ENCODE measurements at regions not wholly inside any gene's neighbourhood (a gene's known extent, or its start where the extent isn't known, plus 50 kb on each side); places are given as distances from the start of the nearest gene placed in this dataset.

DNA sequence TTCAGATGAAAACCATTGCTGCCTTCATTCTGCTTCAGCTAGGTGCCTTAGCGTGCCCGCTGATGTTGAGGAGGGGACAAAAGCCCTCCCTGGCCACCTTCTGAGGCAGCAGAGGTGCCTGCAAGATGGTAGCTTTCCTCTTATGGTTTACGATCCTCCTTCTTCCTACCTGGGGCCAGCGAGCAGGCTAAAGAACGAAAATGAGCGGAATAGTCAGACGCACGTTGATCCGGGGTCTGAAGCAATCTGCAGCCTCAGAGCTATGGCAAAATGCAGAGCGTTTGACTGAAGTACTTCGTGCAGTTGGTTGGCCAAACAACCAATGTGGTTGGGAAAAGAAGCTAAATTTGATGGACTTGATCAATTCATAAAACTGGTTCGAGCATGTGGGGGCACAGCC, 95.5 kb downstream of the GATA3 start:
- no peak overlapping the region for H3K27ac ChIP-seq (ENCODE audit: control insufficient read depth, insufficient read depth)
- no TSS peak for BruUV-seq (replicated peaks)
- no peaks in the 10 kb centered on the region for H3K79me2 ChIP-seq (ENCODE audit: control insufficient read depth, insufficient read depth, low read length)
- in situ Hi-C loops (cut with MboI) (no loop called here), intact Hi-C loops (cut with micrococcal nuclease; ENCODE audit: unreplicated experiment) (loop anchor here (2.0 kb wide), 1 partner anchor 77 kb away; no protein-coding TSS in a partner anchor)
- SMC1A ChIA-PET (ENCODE audit: uncharacterized antibody, unreplicated experiment): no interaction called here
- no peaks in the 10 kb centered on the region for H3K9me3 ChIP-seq (replicated peaks; ENCODE audit: control insufficient read depth, insufficient read depth, low read length)
- H3K4me1 ChIP-seq (ENCODE audit: control insufficient read depth, insufficient read depth, low read length): no peaks in the 10 kb centered on the region
- H4K20me1 ChIP-seq (ENCODE audit: control insufficient read depth, insufficient read depth): no peaks in the 10 kb centered on the region
- RAD21 ChIA-PET (ENCODE audit: unreplicated experiment): no interaction called here
- TF ChIP-seq WRNIP1 (IDR thresholded peaks at IDR 0.05; ENCODE audit: borderline replicate concordance, low read depth, low read length): no peak
- no peak for TF ChIP-seq CREM (IDR thresholded peaks at IDR 0.05; ENCODE audit: low read depth)
- no peak for TF ChIP-seq E4F1 (IDR thresholded peaks at IDR 0.05; ENCODE audit: borderline replicate concordance, partially characterized antibody)
- TF ChIP-seq, protein P1, sequence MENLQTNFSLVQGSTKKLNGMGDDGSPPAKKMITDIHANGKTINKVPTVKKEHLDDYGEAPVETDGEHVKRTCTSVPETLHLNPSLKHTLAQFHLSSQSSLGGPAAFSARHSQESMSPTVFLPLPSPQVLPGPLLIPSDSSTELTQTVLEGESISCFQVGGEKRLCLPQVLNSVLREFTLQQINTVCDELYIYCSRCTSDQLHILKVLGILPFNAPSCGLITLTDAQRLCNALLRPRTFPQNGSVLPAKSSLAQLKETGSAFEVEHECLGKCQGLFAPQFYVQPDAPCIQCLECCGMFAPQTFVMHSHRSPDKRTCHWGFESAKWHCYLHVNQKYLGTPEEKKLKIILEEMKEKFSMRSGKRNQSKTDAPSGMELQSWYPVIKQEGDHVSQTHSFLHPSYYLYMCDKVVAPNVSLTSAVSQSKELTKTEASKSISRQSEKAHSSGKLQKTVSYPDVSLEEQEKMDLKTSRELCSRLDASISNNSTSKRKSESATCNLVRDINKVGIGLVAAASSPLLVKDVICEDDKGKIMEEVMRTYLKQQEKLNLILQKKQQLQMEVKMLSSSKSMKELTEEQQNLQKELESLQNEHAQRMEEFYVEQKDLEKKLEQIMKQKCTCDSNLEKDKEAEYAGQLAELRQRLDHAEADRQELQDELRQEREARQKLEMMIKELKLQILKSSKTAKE (IDR thresholded peaks at IDR 0.05; ENCODE audit: low read depth, poor library complexity, severe bottlenecking): no peak
- no peak for TF ChIP-seq SUZ12 (IDR thresholded peaks at IDR 0.05; ENCODE audit: unreplicated experiment)
- TF ChIP-seq, protein P2, sequence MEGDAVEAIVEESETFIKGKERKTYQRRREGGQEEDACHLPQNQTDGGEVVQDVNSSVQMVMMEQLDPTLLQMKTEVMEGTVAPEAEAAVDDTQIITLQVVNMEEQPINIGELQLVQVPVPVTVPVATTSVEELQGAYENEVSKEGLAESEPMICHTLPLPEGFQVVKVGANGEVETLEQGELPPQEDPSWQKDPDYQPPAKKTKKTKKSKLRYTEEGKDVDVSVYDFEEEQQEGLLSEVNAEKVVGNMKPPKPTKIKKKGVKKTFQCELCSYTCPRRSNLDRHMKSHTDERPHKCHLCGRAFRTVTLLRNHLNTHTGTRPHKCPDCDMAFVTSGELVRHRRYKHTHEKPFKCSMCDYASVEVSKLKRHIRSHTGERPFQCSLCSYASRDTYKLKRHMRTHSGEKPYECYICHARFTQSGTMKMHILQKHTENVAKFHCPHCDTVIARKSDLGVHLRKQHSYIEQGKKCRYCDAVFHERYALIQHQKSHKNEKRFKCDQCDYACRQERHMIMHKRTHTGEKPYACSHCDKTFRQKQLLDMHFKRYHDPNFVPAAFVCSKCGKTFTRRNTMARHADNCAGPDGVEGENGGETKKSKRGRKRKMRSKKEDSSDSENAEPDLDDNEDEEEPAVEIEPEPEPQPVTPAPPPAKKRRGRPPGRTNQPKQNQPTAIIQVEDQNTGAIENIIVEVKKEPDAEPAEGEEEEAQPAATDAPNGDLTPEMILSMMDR (IDR thresholded peaks at IDR 0.05 in 2 of 3, conservative IDR thresholded peaks at IDR 0.05 in 1 of 3; ENCODE audit: control insufficient read depth in 2 of 3, extremely low read depth in 1 of 3, insufficient read depth in 1 of 3, low read depth in 3 of 3, low read length in 3 of 3): no peak
- TF ChIP-seq, protein P3, sequence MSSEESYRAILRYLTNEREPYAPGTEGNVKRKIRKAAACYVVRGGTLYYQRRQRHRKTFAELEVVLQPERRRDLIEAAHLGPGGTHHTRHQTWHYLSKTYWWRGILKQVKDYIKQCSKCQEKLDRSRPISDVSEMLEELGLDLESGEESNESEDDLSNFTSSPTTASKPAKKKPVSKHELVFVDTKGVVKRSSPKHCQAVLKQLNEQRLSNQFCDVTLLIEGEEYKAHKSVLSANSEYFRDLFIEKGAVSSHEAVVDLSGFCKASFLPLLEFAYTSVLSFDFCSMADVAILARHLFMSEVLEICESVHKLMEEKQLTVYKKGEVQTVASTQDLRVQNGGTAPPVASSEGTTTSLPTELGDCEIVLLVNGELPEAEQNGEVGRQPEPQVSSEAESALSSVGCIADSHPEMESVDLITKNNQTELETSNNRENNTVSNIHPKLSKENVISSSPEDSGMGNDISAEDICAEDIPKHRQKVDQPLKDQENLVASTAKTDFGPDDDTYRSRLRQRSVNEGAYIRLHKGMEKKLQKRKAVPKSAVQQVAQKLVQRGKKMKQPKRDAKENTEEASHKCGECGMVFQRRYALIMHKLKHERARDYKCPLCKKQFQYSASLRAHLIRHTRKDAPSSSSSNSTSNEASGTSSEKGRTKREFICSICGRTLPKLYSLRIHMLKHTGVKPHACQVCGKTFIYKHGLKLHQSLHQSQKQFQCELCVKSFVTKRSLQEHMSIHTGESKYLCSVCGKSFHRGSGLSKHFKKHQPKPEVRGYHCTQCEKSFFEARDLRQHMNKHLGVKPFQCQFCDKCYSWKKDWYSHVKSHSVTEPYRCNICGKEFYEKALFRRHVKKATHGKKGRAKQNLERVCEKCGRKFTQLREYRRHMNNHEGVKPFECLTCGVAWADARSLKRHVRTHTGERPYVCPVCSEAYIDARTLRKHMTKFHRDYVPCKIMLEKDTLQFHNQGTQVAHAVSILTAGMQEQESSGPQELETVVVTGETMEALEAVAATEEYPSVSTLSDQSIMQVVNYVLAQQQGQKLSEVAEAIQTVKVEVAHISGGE (CRISPR knock-in tag; IDR thresholded peaks at IDR 0.05): no peak
- TF ChIP-seq IRF3 (IDR thresholded peaks at IDR 0.05): no peak
- TF ChIP-seq ZNF274 (IDR thresholded peaks at IDR 0.05; ENCODE audit: insufficient read depth, insufficient read length): no peak
- TF ChIP-seq IKZF1 (conservative IDR thresholded peaks at IDR 0.05): no peak
- no peak overlapping the region for H3K4me3 ChIP-seq
- POLR2A ChIA-PET: no interaction called here
- no peak overlapping the region for H3K4me2 ChIP-seq (ENCODE audit: control insufficient read depth, insufficient read depth)
- CTCF ChIA-PET: no interaction called here
- whole genome bisulfite sequencing (ENCODE audit: insufficient coverage, insufficient replicate concordance, low lambda C conversion rate, missing lambda C conversion rate): 47% methylated on average over 12 of the region's 12 CpGs
- ATAC-seq (no peak), DNase-seq (ENCODE audit: low read depth, low spot score) (no peak), FAIRE-seq (no peak)
- no peak overlapping the region for H2AFZ ChIP-seq (ENCODE audit: control insufficient read depth, low read depth, low read length)
- H3K36me3 ChIP-seq (ENCODE audit: control insufficient read depth in 2 of 2, insufficient read depth in 2 of 2, low read length in 1 of 2): no peaks in the 10 kb centered on the region
- H3K9ac ChIP-seq (ENCODE audit: control insufficient read depth, insufficient read depth, low read length): no peak overlapping the region
- no peaks in the 10 kb centered on the region for H3K27me3 ChIP-seq (replicated peaks in 1 of 2; ENCODE audit: control insufficient read depth in 2 of 2, insufficient read depth in 2 of 2, low read length in 1 of 2)
